ENCODE measurements at regions not wholly inside any gene's neighbourhood (a gene's known extent, or its start where the extent isn't known, plus 50 kb on each side); places are given as distances from the start of the nearest gene placed in this dataset.

GRCh38 chr3:4077950-4078349 is 225.2 kb upstream of the SETMAR start:
- no peak overlapping the region for H2AK5ac ChIP-seq (ENCODE audit: low read depth, low read length)
- no peaks in the 10 kb centered on the region for H3K27me3 ChIP-seq (ENCODE audit: control insufficient read depth, insufficient read depth, low read length)
- H4K5ac ChIP-seq (ENCODE audit: low read depth, low read length), result no peak overlapping the region
- no peak overlapping the region for H3K56ac ChIP-seq (ENCODE audit: extremely low read depth, insufficient read depth, low read length)
- WGBS, 2 experiments (ENCODE audit: extremely low coverage in 2 of 2, insufficient read length in 1 of 2), result no CpG with 5 or more reads among the region's 2 CpGs
- intact Hi-C loops (cut with micrococcal nuclease) (no loop called here), in situ Hi-C loops (cut with MboI; ENCODE audit: low sequenced_read_pairs) (no loop called here), dilution Hi-C loops (cut with HindIII; ENCODE audit: low sequenced_read_pairs, unreplicated experiment) (no loop called here)
- POLR2A ChIA-PET (ENCODE audit: unreplicated experiment), result no interaction called here
- no peak overlapping the region for H3K9ac ChIP-seq (ENCODE audit: low read depth, low read length)
- no peak overlapping the region for H4K8ac ChIP-seq (ENCODE audit: low read depth in 2 of 2, low read length in 2 of 2)
- no peak overlapping the region for H3K23ac ChIP-seq (ENCODE audit: low read depth, low read length)
- no peaks in the 10 kb centered on the region for H3K36me3 ChIP-seq (ENCODE audit: control insufficient read depth, insufficient read depth, low read length)
- no TSS peak for BruUV-seq (replicated peaks)
- DNase-seq (no peak), ATAC-seq (ENCODE audit: low read depth) (no peak)
- H3K27ac ChIP-seq (ENCODE audit: insufficient read depth, low read length), result no peak overlapping the region
- H3K4me1 ChIP-seq (ENCODE audit: control insufficient read depth, insufficient read depth, low read length), result no peaks in the 10 kb centered on the region
- no peak overlapping the region for H2BK20ac ChIP-seq (ENCODE audit: low read depth, low read length)
- CTCF ChIA-PET, result no interaction called here
- H3K18ac ChIP-seq (ENCODE audit: low read depth, low read length), result no peak overlapping the region
- no peak overlapping the region for H3K4me3 ChIP-seq (ENCODE audit: insufficient read depth, low read depth, low read length)
- H3K4me2 ChIP-seq (ENCODE audit: low read depth, low read length), result no peak overlapping the region
- peaks cover 7% of the 10 kb centered on the region; the same call in 1 of the 2 replicates for H3K9me3 ChIP-seq (ENCODE audit: control insufficient read depth, insufficient read depth, low read length)
- no peak overlapping the region for H3K4ac ChIP-seq (ENCODE audit: low read depth, low read length)
- no peak overlapping the region for H2BK15ac ChIP-seq (ENCODE audit: low read depth, low read length)
- H3K79me1 ChIP-seq (ENCODE audit: low read depth in 1 of 2, low read length in 2 of 2), result no peaks in the 10 kb centered on the region
- no peak overlapping the region for H2AK9ac ChIP-seq (replicated peaks; ENCODE audit: low read depth, low read length, poor library complexity)
- H3K14ac ChIP-seq (replicated peaks; ENCODE audit: low read depth, low read length), result no peak overlapping the region
- no peak overlapping the region for H2BK120ac ChIP-seq (ENCODE audit: low read depth, low read length)
- H2AFZ ChIP-seq (replicated peaks; ENCODE audit: low read length, poor library complexity), result no peak overlapping the region
- H4K91ac ChIP-seq (ENCODE audit: insufficient read depth, low read depth, low read length), result no peak overlapping the region
- TF ChIP-seq NFE2L2 (IDR thresholded peaks at IDR 0.05; ENCODE audit: low read depth, low read length) (no peak), CTCF (conservative IDR thresholded peaks at IDR 0.05; ENCODE audit: low read depth, low read length) (no peak), USF2 (IDR thresholded peaks at IDR 0.05; ENCODE audit: low read depth, low read length) (no peak), RCOR1 (IDR thresholded peaks at IDR 0.05; ENCODE audit: insufficient replicate concordance, low read length) (no peak), FOS (IDR thresholded peaks at IDR 0.05; ENCODE audit: low read depth, low read length) (no peak), MAZ (IDR thresholded peaks at IDR 0.05; ENCODE audit: borderline replicate concordance, low read depth, low read length) (no peak), MAFK (IDR thresholded peaks at IDR 0.05; ENCODE audit: low read depth, low read length) (no peak), RFX5 (IDR thresholded peaks at IDR 0.05; ENCODE audit: low read depth, low read length) (no peak), SMC3 (IDR thresholded peaks at IDR 0.05; ENCODE audit: low read depth, low read length) (no peak), CHD1 (IDR thresholded peaks at IDR 0.05; ENCODE audit: low read depth, low read length) (no peak), BHLHE40 (IDR thresholded peaks at IDR 0.05; ENCODE audit: low read depth, low read length) (no peak), MXI1 (IDR thresholded peaks at IDR 0.05; ENCODE audit: borderline replicate concordance, low read depth, low read length) (no peak), CEBPB (IDR thresholded peaks at IDR 0.05; ENCODE audit: low read depth, low read length) (no peak), POLR2A (IDR thresholded peaks at IDR 0.05; ENCODE audit: low read depth, low read length) (no peak), ELK1 (IDR thresholded peaks at IDR 0.05; ENCODE audit: borderline replicate concordance, low read depth, low read length) (no peak), RAD21 (IDR thresholded peaks at IDR 0.05; ENCODE audit: low read length) (no peak)
- H4K20me1 ChIP-seq (ENCODE audit: insufficient read depth, low read length), result no peaks in the 10 kb centered on the region
- H3K9me1 ChIP-seq (ENCODE audit: insufficient read depth, low read length), result no peaks in the 10 kb centered on the region
- no peak overlapping the region for H2BK5ac ChIP-seq (ENCODE audit: low read depth, low read length, poor library complexity, severe bottlenecking)

Measured in IMR-90 (cell line).